ENCODE measurements at regions not wholly inside any gene's neighbourhood (a gene's known extent, or its start where the extent isn't known, plus 50 kb on each side); places are given as distances from the start of the nearest gene placed in this dataset.
"Not testable (repeated sequence)": the region's sequence is repeated elsewhere in the genome, so short reads cannot be mapped to it uniquely, and the experiment has no call there.

DNA sequence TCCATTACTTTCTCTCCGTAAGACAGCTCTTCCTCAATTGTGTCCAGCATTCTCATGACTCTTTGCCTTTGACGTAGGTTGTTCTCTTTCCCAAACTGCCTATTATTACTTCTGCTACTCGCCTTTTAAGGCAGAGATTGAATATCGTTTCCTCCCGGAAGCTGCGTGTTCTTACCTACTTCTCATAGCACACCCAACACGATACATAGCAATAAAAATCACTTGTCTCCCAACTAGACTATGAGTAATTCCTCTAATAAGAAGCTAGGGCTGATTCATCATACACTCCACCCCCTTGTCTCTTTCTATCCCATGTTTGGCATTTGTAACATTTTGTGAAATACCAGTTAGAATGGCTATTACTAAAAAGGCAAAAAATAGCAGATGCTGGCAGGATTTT, 55.8 kb upstream of the SGIP1 start:
- TF ChIP-seq, protein P1, sequence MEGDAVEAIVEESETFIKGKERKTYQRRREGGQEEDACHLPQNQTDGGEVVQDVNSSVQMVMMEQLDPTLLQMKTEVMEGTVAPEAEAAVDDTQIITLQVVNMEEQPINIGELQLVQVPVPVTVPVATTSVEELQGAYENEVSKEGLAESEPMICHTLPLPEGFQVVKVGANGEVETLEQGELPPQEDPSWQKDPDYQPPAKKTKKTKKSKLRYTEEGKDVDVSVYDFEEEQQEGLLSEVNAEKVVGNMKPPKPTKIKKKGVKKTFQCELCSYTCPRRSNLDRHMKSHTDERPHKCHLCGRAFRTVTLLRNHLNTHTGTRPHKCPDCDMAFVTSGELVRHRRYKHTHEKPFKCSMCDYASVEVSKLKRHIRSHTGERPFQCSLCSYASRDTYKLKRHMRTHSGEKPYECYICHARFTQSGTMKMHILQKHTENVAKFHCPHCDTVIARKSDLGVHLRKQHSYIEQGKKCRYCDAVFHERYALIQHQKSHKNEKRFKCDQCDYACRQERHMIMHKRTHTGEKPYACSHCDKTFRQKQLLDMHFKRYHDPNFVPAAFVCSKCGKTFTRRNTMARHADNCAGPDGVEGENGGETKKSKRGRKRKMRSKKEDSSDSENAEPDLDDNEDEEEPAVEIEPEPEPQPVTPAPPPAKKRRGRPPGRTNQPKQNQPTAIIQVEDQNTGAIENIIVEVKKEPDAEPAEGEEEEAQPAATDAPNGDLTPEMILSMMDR (IDR thresholded peaks at IDR 0.05; ENCODE audit: borderline replicate concordance, insufficient read depth, low read depth, low read length) = no peak
- no peak overlapping the region for H3K4me3 ChIP-seq (ENCODE audit: low read depth, low read length)

DNA sequence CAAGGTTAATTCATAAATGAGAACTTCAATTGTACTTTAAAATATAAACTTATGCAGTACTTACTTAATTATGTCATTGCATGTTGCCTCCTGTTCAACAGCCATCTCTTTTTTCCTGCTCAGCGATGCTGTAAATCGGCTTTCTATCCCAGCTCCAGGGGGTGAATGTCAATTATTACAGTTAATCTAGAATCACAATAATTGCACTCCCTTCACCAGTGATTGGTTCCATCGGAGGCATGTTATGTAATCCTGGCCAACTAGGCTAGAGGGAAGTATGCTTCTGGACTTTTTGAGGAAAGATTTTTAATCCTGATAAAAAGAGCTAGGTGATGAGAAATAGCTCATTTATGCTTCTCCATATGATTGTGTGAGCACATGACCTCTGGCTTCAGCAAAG, 53.8 kb upstream of the SGIP1 start:
- no peak overlapping the region for H3K4me3 ChIP-seq (ENCODE audit: low read depth, low read length)

DNA sequence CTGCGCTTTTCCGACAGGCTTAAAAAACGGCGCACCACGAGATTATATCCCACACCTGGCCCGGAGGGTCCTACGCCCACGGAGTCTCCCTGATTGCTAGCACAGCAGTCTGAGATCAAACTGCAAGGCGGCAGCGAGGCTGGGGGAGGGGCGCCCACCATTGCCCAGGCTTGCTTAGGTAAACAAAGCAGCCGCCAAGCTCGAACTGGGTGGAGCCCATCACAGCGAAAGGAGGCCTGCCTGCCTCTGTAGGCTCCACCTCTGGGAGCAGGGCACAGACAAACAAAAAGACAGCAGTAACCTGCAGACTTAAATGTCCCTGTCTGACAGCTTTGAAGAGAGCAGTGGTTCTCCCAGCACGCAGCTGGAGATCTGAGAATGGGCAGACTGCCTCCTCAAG, 52.7 kb upstream of the SGIP1 start:
- H3K4me3 ChIP-seq (ENCODE audit: low read depth, low read length) = not testable (repeated sequence)

More for the DNA sequence above, 53.8 kb upstream of the SGIP1 start:
- TF ChIP-seq, protein P1 (IDR thresholded peaks at IDR 0.05; ENCODE audit: borderline replicate concordance, insufficient read depth, low read depth, low read length) = no peak
